ENCODE measurements at regions not wholly inside any gene's neighbourhood (a gene's known extent, or its start where the extent isn't known, plus 50 kb on each side); places are given as distances from the start of the nearest gene placed in this dataset.

DNA sequence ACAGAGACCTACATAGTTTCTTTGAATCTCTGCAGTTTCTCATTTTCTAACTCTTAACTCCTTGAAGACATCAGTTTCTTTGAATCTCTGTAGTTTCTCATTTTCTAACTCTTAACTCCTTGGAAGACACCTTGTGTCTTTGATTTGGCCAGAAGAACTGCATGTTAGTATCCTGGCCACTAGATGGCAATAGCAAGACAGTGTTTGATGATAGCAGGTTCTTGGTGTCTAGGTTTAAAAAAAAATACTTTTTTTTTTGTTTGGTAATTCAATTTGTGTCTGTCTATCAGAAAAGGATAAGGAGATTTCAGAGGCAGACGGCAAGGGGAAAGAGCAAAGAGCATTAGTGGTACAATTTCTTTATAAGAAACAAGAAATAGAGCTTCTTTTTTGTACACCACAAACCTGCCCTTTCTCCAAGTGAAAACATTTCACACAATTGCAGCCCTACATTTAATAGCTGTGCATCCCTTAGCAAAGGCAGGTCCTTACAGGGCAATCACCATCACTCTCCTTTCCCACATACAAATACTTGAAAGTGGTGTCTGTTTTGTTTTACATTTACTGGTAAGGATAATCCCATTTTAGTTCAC lies 1324.9 kb upstream of the CDH8 start:
- Histone ChIP-seq H3K4me1 (ENCODE audit: insufficient read depth, low read length) (no peaks in the 10 kb centered on the region; the same call in 1 of the 2 replicates), H3K9me3 (ENCODE audit: insufficient read depth, low read depth, low read length) (no peaks in the 10 kb centered on the region), H3K9ac (ENCODE audit: low read depth, low read length) (no peak overlapping the region), H3K27ac (ENCODE audit: low read length) (no peak overlapping the region), H3K27me3 (ENCODE audit: insufficient read depth, low read length) (no peaks in the 10 kb centered on the region), H3K4me3 (ENCODE audit: low read length) (no peak overlapping the region), H3K36me3 (ENCODE audit: insufficient read depth, low read depth, low read length) (no peaks in the 10 kb centered on the region)

DNA sequence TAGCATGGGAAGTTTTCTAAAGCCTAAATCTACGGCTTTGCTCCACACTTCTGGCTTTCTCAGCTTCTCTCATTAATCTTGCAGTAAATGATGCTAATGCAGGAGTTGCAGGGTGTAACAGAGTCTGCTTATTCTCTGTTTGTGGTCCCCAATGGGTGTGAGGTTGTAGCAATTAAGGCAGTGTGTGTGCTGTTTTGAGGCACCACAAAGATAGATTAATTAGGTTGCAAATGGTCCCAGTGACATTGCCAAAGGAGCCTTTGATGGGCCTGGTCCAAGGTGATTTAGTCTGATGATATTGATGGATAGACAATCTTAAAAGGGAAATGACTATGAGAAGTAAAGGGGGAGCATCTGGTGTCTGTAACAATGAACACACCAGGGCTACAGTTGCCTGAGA lies 1313.7 kb upstream of the CDH8 start:
- H3K27me3 ChIP-seq (ENCODE audit: insufficient read depth, low read length): no peaks in the 10 kb centered on the region
- no peak overlapping the region for H3K9ac ChIP-seq (ENCODE audit: low read depth, low read length)
- H3K9me3 ChIP-seq (ENCODE audit: insufficient read depth, low read depth, low read length): no peaks in the 10 kb centered on the region
- no peak overlapping the region for H3K27ac ChIP-seq (ENCODE audit: low read length)
- no peaks in the 10 kb centered on the region for H3K36me3 ChIP-seq (ENCODE audit: insufficient read depth, low read depth, low read length)
- H3K4me3 ChIP-seq (ENCODE audit: low read length): no peak overlapping the region
- H3K4me1 ChIP-seq (ENCODE audit: insufficient read depth, low read length): no peaks in the 10 kb centered on the region

DNA sequence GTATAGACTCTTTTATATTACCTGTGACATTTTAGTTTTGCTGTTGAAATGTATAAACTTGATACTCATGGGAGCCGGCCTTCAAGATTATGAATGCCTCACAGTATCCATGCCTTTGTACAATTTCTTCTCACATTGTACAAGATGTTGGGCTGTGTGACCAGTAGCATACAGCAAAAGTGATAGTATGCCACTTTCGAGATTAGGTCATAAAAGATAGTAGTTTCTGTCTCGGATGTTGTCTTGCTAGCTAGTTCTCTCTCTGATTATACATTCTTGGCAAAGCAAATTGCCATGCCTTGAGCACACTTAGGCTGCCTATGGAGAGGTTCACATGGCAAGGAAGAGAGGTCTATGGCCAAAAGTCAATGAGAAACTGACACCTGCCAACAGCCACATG lies 1309.8 kb upstream of the CDH8 start:
- H3K4me1 ChIP-seq (ENCODE audit: insufficient read depth, low read length): no peaks in the 10 kb centered on the region
- no peak overlapping the region for H3K27ac ChIP-seq (ENCODE audit: low read length)
- no peak overlapping the region for H3K4me3 ChIP-seq (ENCODE audit: low read length)
- no peaks in the 10 kb centered on the region for H3K36me3 ChIP-seq (ENCODE audit: insufficient read depth, low read depth, low read length)
- H3K27me3 ChIP-seq (ENCODE audit: insufficient read depth, low read length): no peaks in the 10 kb centered on the region
- H3K9ac ChIP-seq (ENCODE audit: low read depth, low read length): no peak overlapping the region
- no peaks in the 10 kb centered on the region for H3K9me3 ChIP-seq (ENCODE audit: insufficient read depth, low read depth, low read length)

DNA sequence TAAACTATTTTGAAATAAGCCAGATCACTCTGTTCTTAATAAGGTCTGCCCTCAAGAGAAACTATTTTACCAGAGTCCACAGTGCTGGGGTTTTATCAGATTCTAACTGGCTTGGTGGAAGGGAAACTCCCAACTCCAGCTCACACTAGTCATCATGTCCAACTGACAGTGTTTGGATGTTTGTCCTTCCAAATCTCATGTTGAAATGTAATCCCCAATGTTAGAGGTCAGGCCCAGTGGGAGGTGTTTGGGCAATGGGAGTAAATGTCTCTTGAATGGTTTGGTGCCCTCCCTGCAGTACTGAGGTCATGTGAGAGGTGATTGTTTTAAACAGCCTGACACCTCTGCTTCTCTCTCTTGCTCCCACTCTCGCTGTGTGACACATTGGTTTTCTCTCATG lies 1301.0 kb upstream of the CDH8 start:
- Histone ChIP-seq H3K27ac (ENCODE audit: low read length) (no peak overlapping the region), H3K4me3 (ENCODE audit: low read length) (no peak overlapping the region), H3K36me3 (ENCODE audit: insufficient read depth, low read depth, low read length) (no peaks in the 10 kb centered on the region)

DNA sequence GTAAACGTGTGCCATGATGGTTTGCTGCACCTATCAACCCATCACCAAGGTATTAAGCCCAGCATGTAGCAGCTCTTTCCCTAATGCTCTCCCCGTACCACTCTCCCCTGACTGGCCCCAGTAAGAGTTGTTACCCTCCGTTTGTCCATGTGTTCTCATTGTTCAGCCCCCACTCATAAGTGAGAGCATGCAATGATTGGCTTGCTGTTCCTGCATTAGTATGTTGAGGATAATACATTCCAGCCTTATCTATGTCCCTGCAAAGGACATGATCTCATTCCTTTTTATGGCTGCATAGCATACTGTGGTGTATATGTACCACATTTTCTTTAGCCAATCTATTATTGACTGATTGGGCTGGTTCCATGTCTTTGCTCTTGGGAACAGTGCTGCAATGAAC lies 1294.9 kb upstream of the CDH8 start:
- Histone ChIP-seq H3K9me3 (ENCODE audit: insufficient read depth, low read depth, low read length) (no peaks in the 10 kb centered on the region), H3K27me3 (ENCODE audit: insufficient read depth, low read length) (no peaks in the 10 kb centered on the region), H3K27ac (ENCODE audit: low read length) (no peak overlapping the region), H3K36me3 (ENCODE audit: insufficient read depth, low read depth, low read length) (no peaks in the 10 kb centered on the region), H3K4me1 (ENCODE audit: insufficient read depth, low read length) (no peaks in the 10 kb centered on the region), H3K9ac (ENCODE audit: low read depth, low read length) (no peak overlapping the region), H3K4me3 (ENCODE audit: low read length) (no peak overlapping the region)

More for the DNA sequence above, 1301.0 kb upstream of the CDH8 start:
- 0 out of 2 replicates have a peak, but pooled peaks cover 4% of the 10 kb centered on the region for H3K4me1 ChIP-seq (ENCODE audit: insufficient read depth, low read length)
- H3K27me3 ChIP-seq (ENCODE audit: insufficient read depth, low read length): no peaks in the 10 kb centered on the region
- no peak overlapping the region for H3K9ac ChIP-seq (ENCODE audit: low read depth, low read length)
- no peaks in the 10 kb centered on the region; the same call in 1 of the 2 replicates for H3K9me3 ChIP-seq (ENCODE audit: insufficient read depth, low read depth, low read length)

DNA sequence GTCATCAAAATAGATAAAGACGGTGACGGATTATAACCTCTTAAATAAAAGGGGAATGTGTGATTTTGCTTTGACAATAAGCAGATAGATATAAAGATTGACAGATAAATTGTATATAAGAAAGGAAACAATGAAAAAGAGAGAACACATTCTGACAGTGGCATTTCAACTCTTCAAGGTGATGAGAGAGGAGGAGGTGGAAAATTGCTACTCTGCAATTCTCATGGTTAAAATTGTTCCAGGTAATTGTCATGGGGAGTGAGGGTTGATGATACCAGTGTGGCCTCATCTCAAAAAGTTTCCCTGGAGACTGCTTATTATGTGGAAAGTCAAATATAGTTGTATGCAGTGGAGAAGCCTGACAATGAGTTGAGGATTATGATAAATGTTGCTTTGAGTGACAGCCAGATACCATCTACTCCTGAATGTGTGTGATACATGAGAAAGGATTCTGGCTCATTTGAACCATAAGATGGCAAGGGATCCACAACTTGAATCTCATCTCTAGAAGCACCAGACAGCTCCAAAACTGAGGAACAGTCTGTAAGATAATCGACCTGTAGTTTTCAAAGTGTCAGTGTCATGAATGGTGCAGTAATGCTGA lies 1290.6 kb upstream of the CDH8 start:
- Histone ChIP-seq H3K4me1 (ENCODE audit: insufficient read depth, low read length) (peaks cover 4% of the 10 kb centered on the region; the same call in 1 of the 2 replicates), H3K9ac (ENCODE audit: low read depth, low read length) (no peak overlapping the region), H3K36me3 (ENCODE audit: insufficient read depth, low read depth, low read length) (no peaks in the 10 kb centered on the region), H3K27ac (ENCODE audit: low read length) (no peak overlapping the region), H3K4me3 (ENCODE audit: low read length) (no peak overlapping the region), H3K27me3 (ENCODE audit: insufficient read depth, low read length) (no peaks in the 10 kb centered on the region), H3K9me3 (ENCODE audit: insufficient read depth, low read depth, low read length) (no peaks in the 10 kb centered on the region)

DNA sequence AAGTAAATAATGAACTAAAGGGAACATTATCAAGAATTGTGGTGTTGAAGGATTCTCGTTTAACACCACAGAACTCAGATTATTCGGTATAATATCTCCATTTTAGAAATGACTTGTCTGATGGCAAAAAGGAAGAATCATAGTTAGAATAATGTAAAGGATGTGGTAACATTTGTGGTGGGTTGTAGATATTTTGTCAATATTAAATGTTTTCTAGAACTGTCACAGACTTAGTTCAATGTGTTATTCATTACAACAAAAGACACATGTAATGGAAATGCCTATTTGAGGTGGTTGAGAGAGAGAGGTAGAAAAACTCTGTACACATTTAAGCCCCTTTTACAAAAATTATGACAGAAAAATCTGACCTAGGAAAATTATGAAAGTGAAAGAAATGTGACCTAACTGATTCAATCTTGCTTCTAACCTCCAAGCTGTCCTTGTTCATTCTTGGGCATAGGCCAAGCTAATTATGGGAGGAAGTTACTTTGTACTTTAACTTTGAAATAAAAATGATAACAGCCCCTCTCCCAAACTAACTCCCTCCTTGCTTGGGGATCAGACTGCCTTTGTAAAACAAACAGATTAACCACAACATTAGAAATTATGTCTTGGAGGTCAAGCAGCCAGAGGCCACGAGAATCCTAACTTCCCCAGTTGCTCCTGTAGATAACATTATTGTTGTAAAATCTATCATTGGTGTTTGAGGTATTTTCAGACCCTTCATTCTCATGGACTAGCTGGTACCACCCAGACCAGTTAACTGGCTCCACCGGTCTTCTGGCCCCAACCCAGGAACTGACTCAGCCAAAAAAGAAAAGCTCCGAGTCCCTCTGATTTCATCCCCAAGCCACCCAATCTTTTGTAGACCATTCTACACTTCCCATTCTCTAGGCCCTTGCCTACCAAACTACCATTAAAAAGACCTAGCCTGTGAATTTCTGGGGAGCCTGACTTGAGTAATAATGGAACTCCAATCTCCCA lies 1287.8 kb upstream of the CDH8 start:
- Histone ChIP-seq H3K9ac (ENCODE audit: low read depth, low read length) (no peak overlapping the region), H3K9me3 (ENCODE audit: insufficient read depth, low read depth, low read length) (no peaks in the 10 kb centered on the region), H3K27ac (ENCODE audit: low read length) (no peak overlapping the region), H3K27me3 (ENCODE audit: insufficient read depth, low read length) (no peaks in the 10 kb centered on the region), H3K4me1 (ENCODE audit: insufficient read depth, low read length) (peaks cover 4% of the 10 kb centered on the region; the same call in 1 of the 2 replicates), H3K36me3 (ENCODE audit: insufficient read depth, low read depth, low read length) (no peaks in the 10 kb centered on the region), H3K4me3 (ENCODE audit: low read length) (no peak overlapping the region)

DNA sequence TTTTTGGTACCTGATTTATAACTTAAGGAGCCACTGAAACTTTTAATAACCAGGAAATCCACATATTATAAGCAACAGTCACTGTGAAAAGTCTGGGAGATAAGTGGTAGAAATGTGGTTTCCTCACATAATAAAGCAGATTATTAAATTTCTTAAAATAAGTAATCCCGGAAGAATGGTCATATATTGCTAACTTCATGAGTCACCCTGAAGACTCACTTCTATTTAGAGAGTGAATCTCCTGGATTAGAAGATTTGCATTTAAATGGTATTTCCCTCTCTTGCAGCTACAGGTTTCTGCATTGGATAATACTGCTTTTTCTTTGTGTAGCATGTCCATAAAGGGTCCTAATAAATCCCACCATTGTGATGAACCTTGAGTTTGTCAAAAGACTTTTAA lies 1286.8 kb upstream of the CDH8 start:
- Histone ChIP-seq H3K9me3 (ENCODE audit: insufficient read depth, low read depth, low read length) (no peaks in the 10 kb centered on the region), H3K4me1 (ENCODE audit: insufficient read depth, low read length) (peaks cover 4% of the 10 kb centered on the region; the same call in 1 of the 2 replicates), H3K4me3 (ENCODE audit: low read length) (no peak overlapping the region), H3K9ac (ENCODE audit: low read depth, low read length) (no peak overlapping the region), H3K36me3 (ENCODE audit: insufficient read depth, low read depth, low read length) (no peaks in the 10 kb centered on the region), H3K27ac (ENCODE audit: low read length) (no peak overlapping the region), H3K27me3 (ENCODE audit: insufficient read depth, low read length) (no peaks in the 10 kb centered on the region)

DNA sequence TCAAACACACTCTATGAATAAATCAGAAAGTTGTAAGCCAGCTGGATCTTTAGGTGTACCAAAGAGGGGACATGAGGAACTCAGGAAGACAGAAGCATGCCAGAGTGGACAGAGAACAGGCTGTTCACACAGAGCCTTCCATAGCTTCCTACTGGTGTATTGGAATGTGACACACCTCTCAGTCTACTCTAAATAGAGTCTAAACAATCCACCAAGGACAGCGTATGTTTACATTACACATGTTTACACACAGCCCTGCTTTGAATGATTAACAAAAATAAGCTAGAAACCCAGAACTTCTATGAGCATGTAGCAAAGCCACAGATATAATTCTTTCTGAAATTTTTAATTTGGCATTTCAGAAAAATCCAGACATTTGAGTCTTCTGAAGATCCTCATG lies 1279.0 kb upstream of the CDH8 start:
- H3K9ac ChIP-seq (ENCODE audit: low read depth, low read length): no peak overlapping the region
- H3K27ac ChIP-seq (ENCODE audit: low read length): no peak overlapping the region
- no peaks in the 10 kb centered on the region for H3K27me3 ChIP-seq (ENCODE audit: insufficient read depth, low read length)

DNA sequence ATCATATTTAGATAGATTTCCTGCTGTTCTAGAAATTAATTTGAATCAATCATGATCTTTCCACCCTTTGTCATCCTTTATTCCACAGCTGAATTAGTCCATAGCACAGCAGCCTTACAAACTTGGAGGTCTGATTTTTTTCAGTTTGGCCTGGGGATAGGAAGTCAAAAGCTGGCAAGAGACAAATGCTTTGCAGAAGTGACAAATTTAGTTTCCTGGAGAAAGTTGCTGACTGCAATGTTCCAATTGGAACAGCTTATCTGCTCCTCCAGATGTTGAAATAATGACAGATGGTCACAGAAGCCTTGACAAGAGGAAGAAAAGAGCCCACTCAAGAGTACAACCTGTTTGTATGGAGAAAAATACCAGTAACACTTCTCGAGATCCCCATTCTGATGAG lies 1276.1 kb upstream of the CDH8 start:
- Histone ChIP-seq H3K27me3 (ENCODE audit: insufficient read depth, low read length) (no peaks in the 10 kb centered on the region), H3K9ac (ENCODE audit: low read depth, low read length) (no peak overlapping the region), H3K4me3 (ENCODE audit: low read length) (no peak overlapping the region), H3K36me3 (ENCODE audit: insufficient read depth, low read depth, low read length) (no peaks in the 10 kb centered on the region), H3K9me3 (ENCODE audit: insufficient read depth, low read depth, low read length) (no peaks in the 10 kb centered on the region), H3K27ac (ENCODE audit: low read length) (no peak overlapping the region), H3K4me1 (ENCODE audit: insufficient read depth, low read length) (no peaks in the 10 kb centered on the region)

More for the DNA sequence above, 1279.0 kb upstream of the CDH8 start:
- no peaks in the 10 kb centered on the region for H3K4me1 ChIP-seq (ENCODE audit: insufficient read depth, low read length)
- H3K36me3 ChIP-seq (ENCODE audit: insufficient read depth, low read depth, low read length): no peaks in the 10 kb centered on the region
- H3K9me3 ChIP-seq (ENCODE audit: insufficient read depth, low read depth, low read length): no peaks in the 10 kb centered on the region
- H3K4me3 ChIP-seq (ENCODE audit: low read length): no peak overlapping the region

DNA sequence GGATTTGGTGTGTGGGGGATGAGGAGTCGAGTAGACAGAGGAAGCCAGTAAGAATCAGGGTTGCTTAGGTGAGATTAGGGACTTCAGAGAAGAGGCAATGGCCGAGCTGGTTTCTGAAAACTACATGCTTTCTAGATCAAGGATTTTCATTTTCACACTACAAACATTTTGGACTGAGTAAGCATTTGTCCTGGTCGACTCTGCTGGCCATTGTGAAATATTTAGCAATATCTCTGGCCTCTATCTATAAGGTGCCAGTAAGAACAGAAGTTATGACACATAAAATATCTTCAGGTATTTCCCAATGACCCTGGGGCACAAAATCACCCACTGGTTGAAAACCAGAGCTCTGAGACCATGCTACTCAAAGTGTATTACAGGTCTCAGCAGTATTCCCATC lies 1275.1 kb upstream of the CDH8 start:
- Histone ChIP-seq H3K9ac (ENCODE audit: low read depth, low read length) (no peak overlapping the region), H3K4me3 (ENCODE audit: low read length) (no peak overlapping the region), H3K9me3 (ENCODE audit: insufficient read depth, low read depth, low read length) (no peaks in the 10 kb centered on the region), H3K36me3 (ENCODE audit: insufficient read depth, low read depth, low read length) (no peaks in the 10 kb centered on the region), H3K4me1 (ENCODE audit: insufficient read depth, low read length) (no peaks in the 10 kb centered on the region), H3K27ac (ENCODE audit: low read length) (no peak overlapping the region), H3K27me3 (ENCODE audit: insufficient read depth, low read length) (no peaks in the 10 kb centered on the region)

Data from iPS-20b (cell line).